ENCODE measurements at regions not wholly inside any gene's neighbourhood (a gene's known extent, or its start where the extent isn't known, plus 50 kb on each side); places are given as distances from the start of the nearest gene placed in this dataset.

- DNase-seq (ENCODE audit: low read depth in 2 of 2) = no peak
These were observed 309.4 kb upstream of the STT3B start for GRCh38 chr3:31223278-31223677.

- DNase-seq (ENCODE audit: low read depth in 2 of 2) = no peak
These were observed 307.8 kb upstream of the STT3B start for GRCh38 chr3:31224936-31225335.

GRCh38 chr3:31225923-31226322 is 306.8 kb upstream of the STT3B start:
- no peak for DNase-seq (ENCODE audit: low read depth in 2 of 2)

- no peak for DNase-seq (ENCODE audit: low read depth in 2 of 2)
These were observed 306.4 kb upstream of the STT3B start for GRCh38 chr3:31226346-31226745.

- DNase-seq (ENCODE audit: low read depth in 2 of 2) = no peak
These were observed 305.6 kb upstream of the STT3B start for GRCh38 chr3:31227131-31227562.

GRCh38 chr3:31230425-31231223 is 302.1 kb upstream of the STT3B start:
- DNase-seq (ENCODE audit: low read depth in 2 of 2) = no peak

- no peak for DNase-seq (ENCODE audit: low read depth in 2 of 2)
These were observed 300.4 kb upstream of the STT3B start for GRCh38 chr3:31232055-31233025.

- no peak for DNase-seq (ENCODE audit: low read depth in 2 of 2)
These were observed 298.6 kb upstream of the STT3B start for GRCh38 chr3:31234145-31234544.

GRCh38 chr3:31235062-31235700 is 297.5 kb upstream of the STT3B start:
- DNase-seq (ENCODE audit: low read depth in 2 of 2) = no peak

GRCh38 chr3:31237887-31238286 is 294.8 kb upstream of the STT3B start:
- no peak for DNase-seq (ENCODE audit: low read depth in 2 of 2)

GRCh38 chr3:31240013-31240412 is 292.7 kb upstream of the STT3B start:
- DNase-seq (ENCODE audit: low read depth in 2 of 2) = no peak

GRCh38 chr3:31240466-31240865 is 292.3 kb upstream of the STT3B start:
- no peak for DNase-seq (ENCODE audit: low read depth in 2 of 2)

GRCh38 chr3:31240874-31241273 is 291.9 kb upstream of the STT3B start:
- no peak for DNase-seq (ENCODE audit: low read depth in 2 of 2)

GRCh38 chr3:31241533-31241932 is 291.2 kb upstream of the STT3B start:
- no peak for DNase-seq (ENCODE audit: low read depth in 2 of 2)

- DNase-seq (ENCODE audit: low read depth in 2 of 2) = no peak
These were observed 290.4 kb upstream of the STT3B start for GRCh38 chr3:31242026-31242960.

- DNase-seq (ENCODE audit: low read depth in 2 of 2) = no peak
These were observed 287.6 kb upstream of the STT3B start for GRCh38 chr3:31244929-31245817.

GRCh38 chr3:31246293-31247062 is 286.2 kb upstream of the STT3B start:
- no peak for DNase-seq (ENCODE audit: low read depth in 2 of 2)

GRCh38 chr3:31247063-31247447 is 285.7 kb upstream of the STT3B start:
- DNase-seq (ENCODE audit: low read depth in 2 of 2) = no peak

- DNase-seq (ENCODE audit: low read depth in 2 of 2) = no peak
These were observed 284.7 kb upstream of the STT3B start for GRCh38 chr3:31247850-31248562.

Data from stimulated activated CD4-positive, alpha-beta T cell treated with anti-CD3 and anti-CD28 coated beads, Interleukin-1b, Interleukin-23, amount 100 ng/mL, for 4 hours (primary cell).